Right lobe of liver (tissue), 4 donors: ENCODE measurements at regions not wholly inside any gene's neighbourhood (a gene's known extent, or its start where the extent isn't known, plus 50 kb on each side); places are given as distances from the start of the nearest gene placed in this dataset.

Source experiments
- POLR2A ChIP-seq: fragments of 450-650 bp; IDR thresholded peaks from one replicate; pipeline ENCODE4 v1.6.1; 2017; ENCODE audit warnings: antibody characterized with exemption, mild to moderate bottlenecking
- TF ChIP-seq, protein P1 (sequence below), 4 donors: fragments of 200-600 bp in 3 of 4; fragments of 450-650 bp in 1 of 4; IDR thresholded peaks; one replicate each; pipeline versions ENCODE4 v1.5.1 to v1.8.0; 2016 to 2022; ENCODE audit warnings: antibody characterized with exemption in 4 of 4, mild to moderate bottlenecking in 2 of 4
- donor health status: DM: no; HTN: no; CAD: no.
- donor health status: DM: no; HTN: no; CAD: no.
- donor health status: DM: no; HTN: yes; CAD: no.

DNA sequence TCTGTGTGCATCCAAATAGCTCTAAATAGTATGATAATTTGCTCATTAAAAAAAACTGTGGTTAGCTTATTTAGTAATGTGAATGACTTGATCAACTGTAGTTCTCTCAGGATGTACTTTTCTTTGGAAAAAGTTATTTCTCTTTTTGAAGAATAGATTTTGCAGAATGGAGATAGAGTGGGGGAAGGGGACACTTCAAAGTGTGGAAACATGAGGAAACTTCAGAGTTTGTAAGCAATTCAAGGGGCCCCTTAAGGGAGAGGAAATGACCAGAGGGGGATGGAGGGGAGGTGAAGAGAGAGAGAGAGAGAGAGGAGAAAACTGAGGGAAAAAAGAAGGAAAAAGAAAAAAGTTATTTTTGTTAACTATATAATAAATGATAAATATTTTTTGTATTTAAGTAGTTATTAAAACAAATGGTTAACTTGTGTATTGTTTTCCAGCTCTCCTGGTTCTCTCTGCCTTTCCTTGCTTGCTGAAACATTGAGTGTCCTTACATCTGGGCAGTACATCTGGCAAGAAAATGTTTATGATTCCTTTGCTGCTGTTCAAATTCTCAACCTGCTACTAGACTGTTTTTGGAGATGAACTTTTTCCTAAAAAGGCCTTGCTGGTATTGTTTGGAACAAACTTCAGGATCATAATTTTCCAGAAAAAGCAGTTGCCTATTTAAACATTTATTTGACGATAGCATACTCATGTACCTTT lies 497.5 kb upstream of the CITED2 start:
- TF ChIP-seq, protein P1, sequence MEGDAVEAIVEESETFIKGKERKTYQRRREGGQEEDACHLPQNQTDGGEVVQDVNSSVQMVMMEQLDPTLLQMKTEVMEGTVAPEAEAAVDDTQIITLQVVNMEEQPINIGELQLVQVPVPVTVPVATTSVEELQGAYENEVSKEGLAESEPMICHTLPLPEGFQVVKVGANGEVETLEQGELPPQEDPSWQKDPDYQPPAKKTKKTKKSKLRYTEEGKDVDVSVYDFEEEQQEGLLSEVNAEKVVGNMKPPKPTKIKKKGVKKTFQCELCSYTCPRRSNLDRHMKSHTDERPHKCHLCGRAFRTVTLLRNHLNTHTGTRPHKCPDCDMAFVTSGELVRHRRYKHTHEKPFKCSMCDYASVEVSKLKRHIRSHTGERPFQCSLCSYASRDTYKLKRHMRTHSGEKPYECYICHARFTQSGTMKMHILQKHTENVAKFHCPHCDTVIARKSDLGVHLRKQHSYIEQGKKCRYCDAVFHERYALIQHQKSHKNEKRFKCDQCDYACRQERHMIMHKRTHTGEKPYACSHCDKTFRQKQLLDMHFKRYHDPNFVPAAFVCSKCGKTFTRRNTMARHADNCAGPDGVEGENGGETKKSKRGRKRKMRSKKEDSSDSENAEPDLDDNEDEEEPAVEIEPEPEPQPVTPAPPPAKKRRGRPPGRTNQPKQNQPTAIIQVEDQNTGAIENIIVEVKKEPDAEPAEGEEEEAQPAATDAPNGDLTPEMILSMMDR (IDR thresholded peaks at IDR 0.05) = no peak
- no peak for TF ChIP-seq POLR2A
